ENCODE measurements at regions not wholly inside any gene's neighbourhood (a gene's known extent, or its start where the extent isn't known, plus 50 kb on each side); places are given as distances from the start of the nearest gene placed in this dataset.
"Not testable (repeated sequence)": the region's sequence is repeated elsewhere in the genome, so short reads cannot be mapped to it uniquely, and the experiment has no call there.

DNA sequence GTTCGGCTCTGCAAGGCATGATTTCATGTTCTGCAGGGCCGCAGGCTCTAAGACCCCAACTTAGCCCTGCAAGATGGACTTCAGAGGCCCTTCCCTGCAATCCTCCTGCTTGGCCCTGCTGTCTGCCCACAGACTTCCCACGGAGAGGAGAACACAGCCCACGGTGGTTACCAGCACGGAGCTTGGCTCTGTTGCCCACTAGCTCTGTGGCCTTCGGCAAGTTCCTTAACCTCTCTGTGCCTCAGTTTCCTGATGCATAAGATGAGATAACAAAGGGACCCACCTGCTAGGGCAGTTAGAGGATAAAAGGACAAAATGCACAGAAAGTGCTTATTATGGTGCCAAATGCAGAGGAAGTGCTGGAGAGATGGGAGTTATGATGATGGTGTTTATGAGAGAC is 200.4 kb downstream of the HUNK start:
- H3K4me2 ChIP-seq (ENCODE audit: low read length) = no peak overlapping the region
- no peaks in the 10 kb centered on the region for H3K9me2 ChIP-seq (replicated peaks; ENCODE audit: low read length)
- ChIA-PET POLR2A (ENCODE audit: unreplicated experiment) (interaction anchor here (0.8 kb wide), 1 partner anchor 1030 kb away, joined by 3 read pairs; no protein-coding TSS in a partner anchor), CTCF (no interaction called here)
- H4K20me1 ChIP-seq (ENCODE audit: low read length) = no peaks in the 10 kb centered on the region
- no peaks in the 10 kb centered on the region for H3K79me2 ChIP-seq (ENCODE audit: low read length)
- H3K9me3 ChIP-seq (ENCODE audit: low read length) = no peaks in the 10 kb centered on the region
- no peaks in the 10 kb centered on the region for H3K4me1 ChIP-seq (ENCODE audit: insufficient read depth, low read length)
- no TSS peak for BruUV-seq (replicated peaks)
- no peak overlapping the region for H3K27ac ChIP-seq (ENCODE audit: low read length)
- H3K27me3 ChIP-seq (ENCODE audit: low read length) = peaks cover 88% of the 10 kb centered on the region
- no peak overlapping the region for H3K9ac ChIP-seq (ENCODE audit: low read length)
- H3K36me3 ChIP-seq (ENCODE audit: low read depth, low read length) = no peaks in the 10 kb centered on the region
- TF ChIP-seq EZH2phosphoT487 (IDR thresholded peaks at IDR 0.05; ENCODE audit: borderline replicate concordance, low read length) (no peak), CTCF (conservative IDR thresholded peaks at IDR 0.05; ENCODE audit: low read depth, low read length) (no peak), EZH2 (IDR thresholded peaks at IDR 0.05; ENCODE audit: low read length, unreplicated experiment) (no peak)
- intact Hi-C loops (cut with micrococcal nuclease) = no loop called here
- DNase-seq (no peak), ATAC-seq (no peak)
- no peak overlapping the region for H2AFZ ChIP-seq (ENCODE audit: low read length)
- no peak overlapping the region for H3K4me3 ChIP-seq (ENCODE audit: low read length)
- no peaks in the 10 kb centered on the region for H3F3A ChIP-seq (ENCODE audit: low read length, unreplicated experiment)

DNA sequence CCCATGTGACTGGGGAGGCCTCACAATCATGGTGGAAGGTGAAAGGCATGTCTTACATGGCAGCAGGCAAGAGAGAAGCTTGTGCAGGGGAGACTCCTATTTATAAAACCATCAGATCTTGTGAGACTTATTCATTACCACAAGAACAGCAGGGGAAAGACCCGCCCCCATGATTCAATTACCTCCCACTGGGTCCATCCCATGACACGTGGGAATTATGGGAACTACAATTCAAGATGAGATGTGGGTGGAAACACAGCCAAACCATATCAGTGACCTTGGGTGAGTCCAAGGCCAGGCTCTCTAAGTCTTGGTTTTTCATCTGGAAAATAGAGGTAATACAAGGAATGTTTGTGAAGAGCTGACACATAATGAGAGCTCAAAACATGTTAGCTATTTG is 198.8 kb downstream of the HUNK start:
- H4K20me1 ChIP-seq (ENCODE audit: low read length); H3K27ac ChIP-seq (ENCODE audit: low read length); H3K4me2 ChIP-seq (ENCODE audit: low read length); H3K79me2 ChIP-seq (ENCODE audit: low read length); H3K9me2 ChIP-seq (replicated peaks; ENCODE audit: low read length); ATAC-seq; H3F3A ChIP-seq (ENCODE audit: low read length, unreplicated experiment); H3K4me1 ChIP-seq (ENCODE audit: insufficient read depth, low read length); DNase-seq; CTCF ChIA-PET; H3K9ac ChIP-seq (ENCODE audit: low read length); BruUV-seq (replicated peaks); H3K9me3 ChIP-seq (ENCODE audit: low read length); H3K36me3 ChIP-seq (ENCODE audit: low read depth, low read length); intact Hi-C loops (cut with micrococcal nuclease); H2AFZ ChIP-seq (ENCODE audit: low read length); H3K4me3 ChIP-seq (ENCODE audit: low read length): not testable (repeated sequence)
- POLR2A ChIA-PET (ENCODE audit: unreplicated experiment) = interaction anchor here (0.6 to 0.7 kb wide), 2 partner anchors 202 to 322 kb away, joined by 3 to 4 read pairs; no protein-coding TSS in a partner anchor
- peaks cover 80% of the 10 kb centered on the region for H3K27me3 ChIP-seq (ENCODE audit: low read length)

DNA sequence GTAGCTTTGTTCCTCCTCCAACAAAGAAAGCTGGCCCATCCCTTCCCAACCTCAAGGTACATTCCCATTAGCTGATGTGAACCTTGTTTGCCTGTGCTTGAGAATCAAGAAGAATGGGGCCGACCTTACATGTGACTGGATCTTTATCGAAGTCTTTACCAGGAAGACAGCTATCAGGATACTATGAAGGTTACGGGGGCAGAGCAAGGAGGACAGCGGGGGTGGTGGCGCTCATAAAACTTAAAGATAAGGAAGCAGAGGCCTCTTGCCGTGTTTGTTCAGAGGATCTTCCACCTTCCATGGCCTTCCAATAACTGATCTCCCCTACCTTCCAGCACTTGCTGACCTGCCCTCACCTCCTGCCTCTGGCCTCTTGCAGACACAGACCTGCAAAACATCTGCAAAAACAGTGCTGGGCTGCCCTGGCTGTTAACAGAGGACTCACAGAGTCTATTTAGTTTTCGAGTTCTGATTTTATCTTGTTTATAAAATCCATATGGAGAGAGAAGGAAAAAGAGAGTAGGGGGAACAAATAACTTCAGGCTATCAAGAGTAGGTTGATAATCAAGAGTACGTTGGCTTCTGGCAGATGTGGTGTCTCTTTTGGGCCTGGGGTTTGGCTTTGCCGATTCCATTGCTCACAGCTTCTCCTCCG is 198.0 kb downstream of the HUNK start:
- H3K27ac ChIP-seq (ENCODE audit: low read length) = no peak overlapping the region
- no peaks in the 10 kb centered on the region for H3K4me1 ChIP-seq (ENCODE audit: insufficient read depth, low read length)
- H3K9ac ChIP-seq (ENCODE audit: low read length) = no peak overlapping the region
- H3K9me3 ChIP-seq (ENCODE audit: low read length) = no peaks in the 10 kb centered on the region
- ATAC-seq (no peak), DNase-seq (no peak)
- TF ChIP-seq EZH2phosphoT487 (IDR thresholded peaks at IDR 0.05; ENCODE audit: borderline replicate concordance, low read length) (no peak), CTCF (conservative IDR thresholded peaks at IDR 0.05; ENCODE audit: low read depth, low read length) (no peak), EZH2 (IDR thresholded peaks at IDR 0.05; ENCODE audit: low read length, unreplicated experiment) (no peak)
- H3K4me2 ChIP-seq (ENCODE audit: low read length) = no peak overlapping the region
- H3K9me2 ChIP-seq (replicated peaks; ENCODE audit: low read length) = no peaks in the 10 kb centered on the region
- no TSS peak for BruUV-seq (replicated peaks)
- CTCF ChIA-PET = no interaction called here
- no peaks in the 10 kb centered on the region for H3K79me2 ChIP-seq (ENCODE audit: low read length)
- H3K27me3 ChIP-seq (ENCODE audit: low read length) = peaks cover 72% of the 10 kb centered on the region
- H3K4me3 ChIP-seq (ENCODE audit: low read length) = no peak overlapping the region
- no peaks in the 10 kb centered on the region for H3F3A ChIP-seq (ENCODE audit: low read length, unreplicated experiment)
- intact Hi-C loops (cut with micrococcal nuclease) = no loop called here
- H3K36me3 ChIP-seq (ENCODE audit: low read depth, low read length) = no peaks in the 10 kb centered on the region
- H2AFZ ChIP-seq (ENCODE audit: low read length) = no peak overlapping the region
- POLR2A ChIA-PET (ENCODE audit: unreplicated experiment) = interaction anchor here (0.6 kb wide), 1 partner anchor 323 kb away, joined by 3 read pairs; no protein-coding TSS in a partner anchor
- H4K20me1 ChIP-seq (ENCODE audit: low read length) = no peaks in the 10 kb centered on the region
